ENCODE measurements at regions not wholly inside any gene's neighbourhood (a gene's known extent, or its start where the extent isn't known, plus 50 kb on each side); places are given as distances from the start of the nearest gene placed in this dataset.

GRCh38 chr12:73418541-73418940, 1119.1 kb upstream of the ATXN7L3B start:
- intact Hi-C loops (cut with micrococcal nuclease; ENCODE audit: unreplicated experiment) (no loop called here), in situ Hi-C loops (cut with HindIII; ENCODE audit: low pct_unique_long_range_greater_than_20kb, low sequenced_read_pairs) (no loop called here)
- Histone ChIP-seq H3K9me3 (ENCODE audit: control insufficient read depth, insufficient read depth, low read depth, low read length) (peaks cover 4% of the 10 kb centered on the region; the same call in 1 of the 2 replicates), H3K4me1 (ENCODE audit: control insufficient read depth, insufficient read depth, low read length) (no peaks in the 10 kb centered on the region), H3K36me3 (ENCODE audit: control insufficient read depth, insufficient read depth, low read length) (no peaks in the 10 kb centered on the region), H3K27ac (ENCODE audit: low read length) (no peak overlapping the region), H3K27me3 (ENCODE audit: control insufficient read depth, insufficient read depth, low read length) (no peaks in the 10 kb centered on the region), H3K4me3 (ENCODE audit: low read depth in 2 of 2, low read length in 2 of 2) (no peak overlapping the region)
- CTCF ChIA-PET = no interaction called here
- POLR2A ChIA-PET = no interaction called here
- TF ChIP-seq POLR2AphosphoS5 (IDR thresholded peaks at IDR 0.05; ENCODE audit: low read depth, low read length) (no peak), REST (IDR thresholded peaks at IDR 0.05; ENCODE audit: insufficient read depth in 1 of 2, low read depth in 2 of 2, low read length in 1 of 2) (no peak), TCF7L2 (IDR thresholded peaks at IDR 0.05; ENCODE audit: low read depth, low read length) (no peak), SIN3A (IDR thresholded peaks at IDR 0.05; ENCODE audit: borderline replicate concordance, insufficient read depth, low read depth, low read length) (no peak), CTCF (IDR thresholded peaks at IDR 0.05) (no peak)
- ATAC-seq (no peak), DNase-seq (ENCODE audit: low read depth, low spot score) (no peak)
- BruUV-seq (replicated peaks) = no TSS peak

- no peaks in the 10 kb centered on the region for H3K4me1 ChIP-seq (ENCODE audit: control insufficient read depth, insufficient read depth, low read length)
- intact Hi-C loops (cut with micrococcal nuclease; ENCODE audit: unreplicated experiment) = no loop called here
- no peak overlapping the region for H3K27ac ChIP-seq (ENCODE audit: low read length)
- TF ChIP-seq SIN3A (IDR thresholded peaks at IDR 0.05; ENCODE audit: borderline replicate concordance, insufficient read depth, low read depth, low read length) (no peak), TCF7L2 (IDR thresholded peaks at IDR 0.05; ENCODE audit: low read depth, low read length) (no peak), REST (IDR thresholded peaks at IDR 0.05; ENCODE audit: insufficient read depth in 1 of 2, low read depth in 2 of 2, low read length in 1 of 2) (no peak), CTCF (IDR thresholded peaks at IDR 0.05) (no peak), POLR2AphosphoS5 (IDR thresholded peaks at IDR 0.05; ENCODE audit: low read depth, low read length) (no peak)
- DNase-seq (ENCODE audit: low read depth, low spot score) (no peak), ATAC-seq (no peak)
- in situ Hi-C loops (cut with HindIII; ENCODE audit: low pct_unique_long_range_greater_than_20kb, low sequenced_read_pairs) = no loop called here
- no peak overlapping the region for H3K4me3 ChIP-seq (ENCODE audit: low read depth in 2 of 2, low read length in 2 of 2)
- no peaks in the 10 kb centered on the region for H3K9me3 ChIP-seq (ENCODE audit: control insufficient read depth, insufficient read depth, low read depth, low read length)
- BruUV-seq (replicated peaks) = no TSS peak
- ChIA-PET CTCF (no interaction called here), POLR2A (no interaction called here)
- no peaks in the 10 kb centered on the region for H3K36me3 ChIP-seq (ENCODE audit: control insufficient read depth, insufficient read depth, low read length)
- H3K27me3 ChIP-seq (ENCODE audit: control insufficient read depth, insufficient read depth, low read length) = no peaks in the 10 kb centered on the region
These were observed 1115.8 kb upstream of the ATXN7L3B start for GRCh38 chr12:73421832-73422231.

Data from Panc1 (cell line).